IMR-90 (cell line): ENCODE measurements at regions not wholly inside any gene's neighbourhood (a gene's known extent, or its start where the extent isn't known, plus 50 kb on each side); places are given as distances from the start of the nearest gene placed in this dataset.

Source experiments
- ATAC-seq: fragments of 200-7000 bp; cut with Tn5 transposase; 2 replicates; pipeline ENCODE4 v1.9.1; 2020; ENCODE audit warnings: low read depth, mild to moderate bottlenecking, moderate library complexity
- BruUV-seq: library from RNA; stranded (reverse); fragments of 400-500 nt; replicated peaks from 2 replicates; lab custom pipeline; 2021; lab: Mats Ljungman, UMichigan
- CTCF ChIA-PET: fragments of 300-600 bp; formaldehyde crosslinking; extraction: SDS; loops from one replicate; lab custom pipeline; 2021; ENCODE audit warnings: antibody characterized with exemption; lab: Yijun Ruan, JAX
- POLR2A ChIA-PET: fragments of 300-600 bp; sonication (Branson Sonifier 250); formaldehyde crosslinking; loops from one replicate; lab custom pipeline; 2022; ENCODE audit warnings: antibody characterized with exemption; ENCODE audit not compliant: unreplicated experiment; lab: Charles Lee
- DNase-seq: peaks from one replicate; pipeline ENCODE4 v3.0.0; 2013
- H2AFZ ChIP-seq: replicated peaks from 2 replicates; pipeline ENCODE3; 2013; ENCODE audit warnings: low read length, mild to moderate bottlenecking; ENCODE audit not compliant: poor library complexity
- H2AK5ac ChIP-seq: 2 replicates; pipeline ENCODE4 v1.6.1; 2013; ENCODE audit warnings: low read depth, low read length, inconsistent platforms
- H2AK9ac ChIP-seq: replicated peaks from 2 replicates; pipeline ENCODE3; 2013; ENCODE audit warnings: mild to moderate bottlenecking, low read depth, low read length, moderate library complexity; ENCODE audit not compliant: poor library complexity
- H2BK120ac ChIP-seq: 2 replicates; pipeline ENCODE4 v1.6.1; 2013; ENCODE audit warnings: low read depth, low read length, inconsistent platforms
- H2BK15ac ChIP-seq: 3 replicates; pipeline ENCODE4 v1.6.1; 2013; ENCODE audit warnings: low read depth, low read length, inconsistent platforms
- H2BK20ac ChIP-seq: 2 replicates; pipeline ENCODE4 v1.6.1; 2013; ENCODE audit warnings: low read depth, mild to moderate bottlenecking, inconsistent platforms, low read length, moderate library complexity
- H2BK5ac ChIP-seq: 2 replicates; pipeline ENCODE4 v1.6.1; 2013; ENCODE audit warnings: mild to moderate bottlenecking, low read depth, low read length, inconsistent platforms; ENCODE audit not compliant: poor library complexity, severe bottlenecking
- H3K14ac ChIP-seq: replicated peaks from 2 replicates; pipeline ENCODE4 v1.6.1; 2013; ENCODE audit warnings: low read depth, low read length, inconsistent platforms
- H3K18ac ChIP-seq: 2 replicates; pipeline ENCODE4 v1.6.1; 2013; ENCODE audit warnings: low read depth, low read length, control low read depth
- H3K23ac ChIP-seq: 2 replicates; pipeline ENCODE4 v1.6.1; 2013; ENCODE audit warnings: low read depth, low read length, inconsistent platforms
- H3K27ac ChIP-seq: 2 replicates; pipeline ENCODE4 v1.5.1; 2013; ENCODE audit warnings: mild to moderate bottlenecking, control low read depth, low read length; ENCODE audit not compliant: insufficient read depth
- H3K27me3 ChIP-seq: 2 replicates; pipeline ENCODE4 v1.6.1; 2013; ENCODE audit warnings: low read length; ENCODE audit not compliant: control insufficient read depth, insufficient read depth
- H3K36me3 ChIP-seq: 2 replicates; pipeline ENCODE4 v1.6.1; 2013; ENCODE audit warnings: low read length, mixed read lengths; ENCODE audit not compliant: control insufficient read depth, insufficient read depth
- H3K4ac ChIP-seq: 2 replicates; pipeline ENCODE4 v1.6.1; 2013; ENCODE audit warnings: low read depth, low read length, inconsistent platforms
- H3K4me1 ChIP-seq: 2 replicates; pipeline ENCODE4 v1.6.1; 2013; ENCODE audit warnings: low read length, mixed read lengths; ENCODE audit not compliant: control insufficient read depth, insufficient read depth
- H3K4me2 ChIP-seq: 2 replicates; pipeline ENCODE4 v1.6.1; 2013; ENCODE audit warnings: low read depth, mild to moderate bottlenecking, control low read depth, low read length, moderate library complexity
- H3K4me3 ChIP-seq: 2 replicates; pipeline ENCODE4 v1.5.1; 2013; ENCODE audit warnings: low read depth, mild to moderate bottlenecking, control low read depth, low read length, moderate library complexity; ENCODE audit not compliant: insufficient read depth
- H3K56ac ChIP-seq: 2 replicates; pipeline ENCODE4 v1.6.1; 2013; ENCODE audit warnings: low read length, inconsistent platforms; ENCODE audit not compliant: insufficient read depth; ENCODE audit errors: extremely low read depth
- H3K79me1 ChIP-seq, 2 experiments: 2 replicates each; pipeline ENCODE4 v1.6.1; 2013; ENCODE audit warnings: low read length in 2 of 2, inconsistent platforms in 1 of 2, low read depth in 1 of 2
- H3K9ac ChIP-seq: 2 replicates; pipeline ENCODE4 v1.6.1; 2013; ENCODE audit warnings: low read depth, low read length, control low read depth
- H3K9me1 ChIP-seq: 2 replicates; pipeline ENCODE4 v1.6.1; 2013; ENCODE audit warnings: low read length, inconsistent platforms; ENCODE audit not compliant: insufficient read depth
- H3K9me3 ChIP-seq: 2 replicates; pipeline ENCODE4 v1.6.1; 2013; ENCODE audit warnings: low read length; ENCODE audit not compliant: control insufficient read depth, insufficient read depth
- H4K20me1 ChIP-seq: 2 replicates; pipeline ENCODE4 v1.6.1; 2013; ENCODE audit warnings: low read length, inconsistent platforms; ENCODE audit not compliant: insufficient read depth
- H4K5ac ChIP-seq: 2 replicates; pipeline ENCODE4 v1.6.1; 2013; ENCODE audit warnings: mild to moderate bottlenecking, low read depth, low read length, control low read depth
- H4K8ac ChIP-seq, 2 experiments: 2 replicates each; pipeline ENCODE4 v1.6.1; 2013; ENCODE audit warnings: low read depth in 2 of 2, low read length in 2 of 2, control low read depth in 1 of 2, inconsistent platforms in 1 of 2
- H4K91ac ChIP-seq: 2 replicates; pipeline ENCODE4 v1.6.1; 2013; ENCODE audit warnings: low read depth, low read length, inconsistent platforms; ENCODE audit not compliant: insufficient read depth
- BHLHE40 ChIP-seq: fragments of 150-350 bp; IDR thresholded peaks from 2 replicates; pipeline ENCODE4 v1.6.1; 2016; ENCODE audit warnings: mild to moderate bottlenecking, low read depth, low read length
- CEBPB ChIP-seq: IDR thresholded peaks from 2 replicates; pipeline ENCODE4 v1.6.1; 2012; ENCODE audit warnings: low read depth, low read length, improper control_type of control experiment
- CTCF ChIP-seq: conservative IDR thresholded peaks from 2 replicates; pipeline ENCODE4 v1.5.1; 2012; ENCODE audit warnings: mild to moderate bottlenecking, low read depth, low read length, improper control_type of control experiment
- ELK1 ChIP-seq: fragments of 150-350 bp; IDR thresholded peaks from 2 replicates; pipeline ENCODE4 v1.6.1; 2016; ENCODE audit warnings: low read depth, mild to moderate bottlenecking, low read length, moderate library complexity, borderline replicate concordance
- FOS ChIP-seq: fragments of 150-350 bp; IDR thresholded peaks from 2 replicates; pipeline ENCODE4 v1.6.1; 2016; ENCODE audit warnings: low read depth, low read length
- MAFK ChIP-seq: IDR thresholded peaks from 2 replicates; pipeline ENCODE4 v1.6.1; 2012; ENCODE audit warnings: low read depth, low read length, improper control_type of control experiment
- MAZ ChIP-seq: IDR thresholded peaks from 2 replicates; pipeline ENCODE4 v1.6.1; 2012; ENCODE audit warnings: low read depth, mild to moderate bottlenecking, low read length, improper control_type of control experiment, moderate library complexity, borderline replicate concordance
- NFE2L2 ChIP-seq: fragments of 150-350 bp; IDR thresholded peaks from 2 replicates; pipeline ENCODE4 v1.6.1; 2016; ENCODE audit warnings: low read depth, mild to moderate bottlenecking, low read length
- POLR2A ChIP-seq: IDR thresholded peaks from 2 replicates; pipeline ENCODE4 v1.6.1; 2012; ENCODE audit warnings: mild to moderate bottlenecking, low read depth, low read length
- RAD21 ChIP-seq: IDR thresholded peaks from 2 replicates; pipeline ENCODE4 v1.6.1; 2012; ENCODE audit warnings: low read length, improper control_type of control experiment
- RCOR1 ChIP-seq: IDR thresholded peaks from 2 replicates; pipeline ENCODE4 v1.6.1; 2012; ENCODE audit warnings: mild to moderate bottlenecking, low read length, improper control_type of control experiment; ENCODE audit not compliant: insufficient replicate concordance
- SMC3 ChIP-seq: fragments of 150-350 bp; IDR thresholded peaks from 2 replicates; pipeline ENCODE4 v1.6.1; 2016; ENCODE audit warnings: low read depth, mild to moderate bottlenecking, antibody characterized with exemption, low read length, moderate library complexity
- USF2 ChIP-seq: fragments of 150-350 bp; IDR thresholded peaks from 2 replicates; pipeline ENCODE4 v1.6.1; 2017; ENCODE audit warnings: mild to moderate bottlenecking, antibody characterized with exemption, low read length, low read depth
- WGBS, 2 experiments: methylation state at CpG; one replicate each; pipeline versions ENCODE4 v1.1.5 to v1.1.7; 2013; ENCODE audit warnings: missing lambda C conversion rate in 2 of 2; ENCODE audit not compliant: insufficient read length in 1 of 2; ENCODE audit errors: extremely low coverage in 2 of 2; 5-methylcytosine and 5-hydroxymethylcytosine counted together
- dilution Hi-C: fragments of 300-500 bp; cut with HindIII; formaldehyde crosslinking; loops from one replicate; pipeline ENCODE4 v1.14.3; 2018; ENCODE audit warnings: low sequenced_read_pairs; ENCODE audit not compliant: unreplicated experiment
- in situ Hi-C: fragments of 300-500 bp; cut with MboI; formaldehyde crosslinking; loops from 3 replicates; pipeline ENCODE4 v1.14.3; 2019; ENCODE audit warnings: low sequenced_read_pairs, inconsistent platforms, mixed read lengths
- intact Hi-C: fragments of 100-400 bp; cut with micrococcal nuclease; formaldehyde crosslinking; loops from 2 replicates; pipeline ENCODE4 v1.10.0; 2022

- no peaks in the 10 kb centered on the region for H3K4me1 ChIP-seq
- no peaks in the 10 kb centered on the region for H3K27me3 ChIP-seq
- H3K4me2 ChIP-seq: no peak overlapping the region
- H4K8ac ChIP-seq: no peak overlapping the region
- intact Hi-C loops: no loop called here
- no peak overlapping the region for H2AK9ac ChIP-seq
- no peaks in the 10 kb centered on the region for H3K9me1 ChIP-seq
- H2AK5ac ChIP-seq: no peak overlapping the region
- no peak overlapping the region for H3K4ac ChIP-seq
- no peak overlapping the region for H4K5ac ChIP-seq
- no peak overlapping the region for H2BK15ac ChIP-seq
- in situ Hi-C loops: no loop called here
- H3K23ac ChIP-seq: no peak overlapping the region
- DNase-seq: no peak
- H4K91ac ChIP-seq: no peak overlapping the region
- no peak overlapping the region for H3K9ac ChIP-seq
- BruUV-seq: no TSS peak
- no peak overlapping the region for H3K56ac ChIP-seq
- H2BK5ac ChIP-seq: no peak overlapping the region
- ATAC-seq: no peak
- dilution Hi-C loops: no loop called here
- H3K9me3 ChIP-seq: no peaks in the 10 kb centered on the region
- H3K79me1 ChIP-seq: no peaks in the 10 kb centered on the region
- H3K14ac ChIP-seq: no peak overlapping the region
- H3K18ac ChIP-seq: no peak overlapping the region
- no peak overlapping the region for H2BK20ac ChIP-seq
- ChIA-PET CTCF (no interaction called here), POLR2A (interaction anchor here (0.6 kb wide), 1 partner anchor 526 kb away, joined by 4 read pairs; no protein-coding TSS in a partner anchor)
- H3K27ac ChIP-seq: no peak overlapping the region
- H4K20me1 ChIP-seq: no peaks in the 10 kb centered on the region
- H3K4me3 ChIP-seq: no peak overlapping the region
- TF ChIP-seq ELK1 (no peak), FOS (no peak), RAD21 (no peak), RCOR1 (no peak), POLR2A (no peak), CTCF (no peak), SMC3 (no peak), MAFK (no peak), NFE2L2 (no peak), MAZ (no peak), BHLHE40 (no peak), USF2 (no peak), CEBPB (no peak)
- H2BK120ac ChIP-seq: no peak overlapping the region
- no CpG with 5 or more reads among the region's 3 CpGs for WGBS, 2 experiments
- no peak overlapping the region for H2AFZ ChIP-seq
- no peaks in the 10 kb centered on the region for H3K36me3 ChIP-seq
Observed at GRCh38 chr14:34169561-34169960, 218.7 kb upstream of the EGLN3 start.
